ENCODE measurements at regions not wholly inside any gene's neighbourhood (a gene's known extent, or its start where the extent isn't known, plus 50 kb on each side); places are given as distances from the start of the nearest gene placed in this dataset.

DNA sequence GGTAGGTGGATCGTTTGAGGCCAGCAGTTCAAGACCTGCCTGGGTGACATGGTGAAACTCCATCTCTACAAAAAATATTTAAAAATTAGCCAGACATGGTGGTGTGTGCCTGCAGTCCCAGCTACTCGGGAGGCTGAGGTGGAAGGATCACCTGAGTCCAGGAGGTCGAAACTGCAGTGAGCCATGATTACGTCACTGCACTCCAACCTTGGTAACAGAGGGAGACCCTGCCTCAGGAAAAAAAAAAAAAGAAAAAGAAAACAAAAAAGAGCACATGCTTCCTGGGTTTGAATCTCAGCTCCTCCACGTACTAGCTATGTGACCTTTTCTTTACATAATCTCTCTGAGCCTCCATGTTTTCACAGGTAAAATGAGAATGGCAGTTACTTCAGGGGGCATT lies 86.3 kb upstream of the CALM2 start:
- TF ChIP-seq POLR2AphosphoS5 (IDR thresholded peaks at IDR 0.05; ENCODE audit: low read depth, low read length) (no peak), TAF1 (IDR thresholded peaks at IDR 0.05; ENCODE audit: borderline replicate concordance, low read depth, low read length) (no peak)
- FAIRE-seq = no peak
- no peak for DNase-seq (ENCODE audit: insufficient read length)

DNA sequence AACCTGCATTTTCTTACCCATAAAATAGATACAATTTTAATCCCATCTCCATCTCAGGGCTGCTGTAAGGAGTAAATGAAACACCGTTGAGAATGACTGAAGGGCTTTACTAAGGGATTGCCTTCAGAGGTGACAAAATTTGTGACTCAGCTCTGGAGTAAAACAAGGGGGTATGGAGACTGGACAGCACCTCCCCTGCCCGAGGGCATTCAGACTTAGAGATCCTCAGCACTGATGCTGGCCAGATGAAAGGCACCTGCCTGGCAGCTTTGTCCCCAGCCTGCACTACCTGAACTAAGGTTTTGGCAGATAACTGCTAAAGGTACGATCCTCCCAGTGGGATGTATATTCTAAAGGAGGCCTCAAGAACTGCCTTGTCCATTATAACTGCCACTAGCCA lies 84.7 kb upstream of the CALM2 start:
- TF ChIP-seq POLR2A (IDR thresholded peaks at IDR 0.05; ENCODE audit: low read depth, low read length) = no peak
- no peak for FAIRE-seq
- no peak for DNase-seq (ENCODE audit: insufficient read length)

DNA sequence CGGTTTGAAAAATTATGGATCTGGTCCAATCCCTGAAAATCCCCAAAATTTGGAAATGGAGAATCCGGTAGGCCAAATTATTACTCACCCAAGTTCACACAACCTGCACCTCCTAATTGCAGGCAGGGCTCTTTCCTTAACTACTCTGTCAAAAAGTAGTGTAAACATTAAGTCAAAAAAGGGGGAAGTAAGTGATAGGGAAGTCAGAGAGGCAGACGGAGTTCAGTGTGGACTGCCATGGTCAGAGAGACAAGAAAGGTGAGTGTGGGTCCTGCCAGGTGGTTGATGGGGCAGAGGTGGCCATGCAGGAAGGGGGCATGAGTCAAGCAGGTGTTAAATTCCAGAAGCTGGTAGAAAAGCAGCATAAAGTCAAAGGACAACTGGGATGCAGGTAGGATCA lies 83.5 kb upstream of the CALM2 start:
- TF ChIP-seq TAF1 (IDR thresholded peaks at IDR 0.05; ENCODE audit: borderline replicate concordance, low read depth, low read length) = no peak
- no peak for TF ChIP-seq POLR2AphosphoS5 (IDR thresholded peaks at IDR 0.05; ENCODE audit: low read depth, low read length)
- TF ChIP-seq POLR2A (IDR thresholded peaks at IDR 0.05; ENCODE audit: low read depth, low read length) = no peak
- DNase-seq (ENCODE audit: insufficient read length) (no peak), FAIRE-seq (no peak)

DNA sequence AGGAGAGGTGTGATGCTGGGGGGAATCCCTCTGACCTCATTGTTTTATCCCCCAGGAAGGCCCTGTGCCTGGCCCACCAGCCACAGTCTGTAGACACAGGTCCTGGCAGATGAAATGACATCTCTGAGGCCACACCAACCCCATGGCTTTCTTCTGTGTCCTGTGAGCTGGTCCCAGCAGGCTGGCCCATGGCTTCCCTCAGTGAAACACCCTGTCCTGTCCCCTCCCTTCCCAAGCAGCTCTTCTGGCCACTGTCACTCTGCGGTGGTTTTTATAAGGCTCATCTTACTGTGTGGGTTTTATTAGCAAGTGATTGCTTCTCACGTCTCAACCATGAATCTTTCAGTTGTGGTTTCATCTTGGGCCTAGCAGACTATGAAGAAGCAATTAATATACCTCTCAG lies 81.6 kb upstream of the CALM2 start:
- TF ChIP-seq POLR2AphosphoS5 (IDR thresholded peaks at IDR 0.05; ENCODE audit: low read depth, low read length) = no peak
- no peak for TF ChIP-seq TAF1 (IDR thresholded peaks at IDR 0.05; ENCODE audit: borderline replicate concordance, low read depth, low read length)
- TF ChIP-seq POLR2A (IDR thresholded peaks at IDR 0.05; ENCODE audit: low read depth, low read length) = no peak
- no peak for DNase-seq (ENCODE audit: insufficient read length)
- FAIRE-seq = no peak

DNA sequence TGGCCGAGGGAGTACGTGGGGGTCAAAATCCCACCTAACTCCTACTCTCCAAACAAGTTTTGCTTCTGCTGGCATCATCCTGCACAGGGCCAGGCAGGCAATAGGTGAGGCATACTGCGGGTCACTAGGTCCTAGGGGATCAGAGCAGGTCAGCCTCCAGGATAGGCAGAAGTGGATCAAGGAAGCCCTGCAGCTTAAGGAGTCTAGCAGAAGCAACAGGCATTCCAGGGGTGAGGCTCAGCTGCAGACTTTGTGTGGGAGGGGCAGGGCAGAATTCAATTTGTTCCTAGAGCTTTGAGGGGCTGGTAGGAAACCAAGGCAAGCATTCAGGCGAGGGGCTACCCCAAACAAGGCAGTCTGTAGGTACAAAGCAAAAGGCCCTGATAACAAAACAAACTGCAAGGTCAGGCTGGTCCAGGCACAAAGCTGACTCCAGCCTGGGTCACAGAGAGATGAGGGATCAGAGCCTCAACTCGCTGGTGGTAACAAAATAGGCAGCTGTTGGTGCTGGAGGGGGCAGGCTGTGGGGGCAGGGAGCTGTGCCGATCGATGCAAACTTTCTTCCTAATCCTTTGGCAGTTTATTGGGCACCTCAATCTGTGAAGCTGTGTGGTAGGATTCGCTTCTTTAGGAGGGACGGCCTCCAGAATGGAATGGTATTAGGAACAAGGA lies 80.2 kb upstream of the CALM2 start:
- TF ChIP-seq POLR2A (IDR thresholded peaks at IDR 0.05; ENCODE audit: low read depth, low read length) (no peak), POLR2AphosphoS5 (IDR thresholded peaks at IDR 0.05; ENCODE audit: low read depth, low read length) (no peak), TAF1 (IDR thresholded peaks at IDR 0.05; ENCODE audit: borderline replicate concordance, low read depth, low read length) (no peak)
- DNase-seq (ENCODE audit: insufficient read length) (no peak), FAIRE-seq (no peak)

DNA sequence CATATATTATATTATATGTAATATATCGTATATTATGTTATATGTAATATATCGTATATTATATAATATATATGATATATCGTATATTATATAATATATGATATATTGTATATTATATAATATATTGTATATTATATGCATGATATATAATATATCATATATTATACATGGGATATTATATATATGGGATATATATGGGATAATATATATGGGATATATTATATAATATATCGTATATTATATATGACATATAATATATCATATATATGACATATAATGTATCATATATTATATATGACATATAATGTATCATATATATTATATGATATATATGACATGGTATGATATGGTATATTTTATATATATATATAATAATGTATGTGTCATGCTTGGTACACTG lies 79.5 kb upstream of the CALM2 start:
- no peak for TF ChIP-seq TAF1 (IDR thresholded peaks at IDR 0.05; ENCODE audit: borderline replicate concordance, low read depth, low read length)
- TF ChIP-seq POLR2A (IDR thresholded peaks at IDR 0.05; ENCODE audit: low read depth, low read length) = no peak
- TF ChIP-seq POLR2AphosphoS5 (IDR thresholded peaks at IDR 0.05; ENCODE audit: low read depth, low read length) = no peak
- FAIRE-seq (no peak), DNase-seq (ENCODE audit: insufficient read length) (no peak)

GRCh38 chr2:47254464-47254863 lies 78.2 kb upstream of the CALM2 start:
- TF ChIP-seq POLR2A (IDR thresholded peaks at IDR 0.05; ENCODE audit: low read depth, low read length) (no peak), POLR2AphosphoS5 (IDR thresholded peaks at IDR 0.05; ENCODE audit: low read depth, low read length) (no peak), TAF1 (IDR thresholded peaks at IDR 0.05; ENCODE audit: borderline replicate concordance, low read depth, low read length) (no peak)
- DNase-seq (ENCODE audit: insufficient read length) (no peak), FAIRE-seq (no peak)

GRCh38 chr2:47253447-47253846 lies 77.1 kb upstream of the CALM2 start:
- FAIRE-seq = no peak

DNA sequence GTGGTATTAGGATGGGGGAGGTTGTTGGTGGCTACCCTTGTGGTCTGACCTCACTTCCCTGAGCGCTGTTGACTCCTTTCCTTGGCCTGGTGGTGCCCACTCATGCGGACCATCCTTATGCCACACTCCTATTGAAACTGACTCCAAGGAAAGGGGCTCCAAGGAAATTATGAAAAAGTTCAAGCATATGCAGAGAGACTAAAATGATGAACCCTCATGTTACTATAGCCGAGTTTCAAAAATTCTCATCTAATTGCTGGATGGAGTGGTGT lies 75.0 kb upstream of the CALM2 start:
- TF ChIP-seq TAF1 (IDR thresholded peaks at IDR 0.05; ENCODE audit: borderline replicate concordance, low read depth, low read length) (no peak), POLR2AphosphoS5 (IDR thresholded peaks at IDR 0.05; ENCODE audit: low read depth, low read length) (no peak), POLR2A (IDR thresholded peaks at IDR 0.05; ENCODE audit: low read depth, low read length) (no peak)
- no peak for FAIRE-seq
- no peak for DNase-seq (ENCODE audit: insufficient read length)

More at GRCh38 chr2:47253447-47253846, 77.1 kb upstream of the CALM2 start:
- DNase-seq (ENCODE audit: insufficient read length) = no peak
- TF ChIP-seq TAF1 (IDR thresholded peaks at IDR 0.05; ENCODE audit: borderline replicate concordance, low read depth, low read length) = no peak
- TF ChIP-seq POLR2A (IDR thresholded peaks at IDR 0.05; ENCODE audit: low read depth, low read length) = no peak

- TF ChIP-seq TAF1 (IDR thresholded peaks at IDR 0.05; ENCODE audit: borderline replicate concordance, low read depth, low read length) (no peak), POLR2AphosphoS5 (IDR thresholded peaks at IDR 0.05; ENCODE audit: low read depth, low read length) (no peak), POLR2A (IDR thresholded peaks at IDR 0.05; ENCODE audit: low read depth, low read length) (no peak)
- DNase-seq (ENCODE audit: insufficient read length) = no peak
- no peak for FAIRE-seq
Observed at GRCh38 chr2:47250586-47251403, 74.5 kb upstream of the CALM2 start.

GRCh38 chr2:47249931-47250330 lies 73.6 kb upstream of the CALM2 start:
- FAIRE-seq (no peak), DNase-seq (ENCODE audit: insufficient read length) (no peak)
- TF ChIP-seq POLR2A (IDR thresholded peaks at IDR 0.05; ENCODE audit: low read depth, low read length) (no peak), POLR2AphosphoS5 (IDR thresholded peaks at IDR 0.05; ENCODE audit: low read depth, low read length) (no peak), TAF1 (IDR thresholded peaks at IDR 0.05; ENCODE audit: borderline replicate concordance, low read depth, low read length) (no peak)

GRCh38 chr2:47249157-47249900 lies 73.0 kb upstream of the CALM2 start:
- no peak for TF ChIP-seq POLR2A (IDR thresholded peaks at IDR 0.05; ENCODE audit: low read depth, low read length)
- TF ChIP-seq POLR2AphosphoS5 (IDR thresholded peaks at IDR 0.05; ENCODE audit: low read depth, low read length) = no peak
- no peak for TF ChIP-seq TAF1 (IDR thresholded peaks at IDR 0.05; ENCODE audit: borderline replicate concordance, low read depth, low read length)
- DNase-seq (ENCODE audit: insufficient read length) = no peak
- FAIRE-seq = no peak

Data from GM12892 (cell line).